Gastroesophageal sphincter (tissue), 4 donors: ENCODE measurements at regions not wholly inside any gene's neighbourhood (a gene's known extent, or its start where the extent isn't known, plus 50 kb on each side); places are given as distances from the start of the nearest gene placed in this dataset.

Source experiments
- ATAC-seq: fragments of 150-250 bp; one replicate; pipeline ENCODE4 v1.9.1; 2016; ENCODE audit warnings: mild to moderate bottlenecking, moderate library complexity
- H3K27ac ChIP-seq, 4 donors: fragments of 200-600 bp; sonication (generic) in 3 of 4; 1 replicate in 3 of 4; 2 replicates in 1 of 4; pipeline ENCODE4 v1.5.1; 2016 to 2019
- H3K27me3 ChIP-seq: fragments of 200-600 bp; sonication (generic); one replicate; pipeline ENCODE4 v1.5.1; 2019
- H3K36me3 ChIP-seq, 2 donors: fragments of 200-600 bp; sonication (generic); one replicate each; pipeline ENCODE4 v1.5.1; 2019; ENCODE audit warnings: control low read depth in 1 of 2
- H3K4me1 ChIP-seq, 3 donors: fragments of 200-600 bp; sonication (generic); 1 replicate in 2 of 3; 2 replicates in 1 of 3; pipeline ENCODE4 v1.5.1; 2016 to 2019; ENCODE audit warnings: control low read depth in 2 of 3
- H3K4me3 ChIP-seq, 2 donors: fragments of 200-600 bp; sonication (generic); one replicate each; pipeline ENCODE4 v1.5.1; 2019; ENCODE audit warnings: mild to moderate bottlenecking in 1 of 2, moderate library complexity in 1 of 2
- H3K9me3 ChIP-seq, 3 donors: fragments of 200-600 bp; sonication (generic); one replicate each; pipeline ENCODE4 v1.5.1; 2017 to 2019; ENCODE audit warnings: control low read depth in 2 of 3
- CTCF ChIP-seq, 4 experiments: fragments of 200-600 bp in 2 of 4; fragments of 450-650 bp in 2 of 4; sonication (generic) in 1 of 4; IDR thresholded peaks; one replicate each; pipeline ENCODE4 v1.5.1; 2017 to 2019; ENCODE audit warnings: antibody characterized with exemption in 4 of 4, mild to moderate bottlenecking in 2 of 4, moderate library complexity in 2 of 4
- EP300 ChIP-seq: sonication (generic); formaldehyde crosslinking; IDR thresholded peaks from one replicate; pipeline ENCODE4 v1.6.1; 2017; ENCODE audit warnings: antibody characterized with exemption, mild to moderate bottlenecking
- POLR2A ChIP-seq, 2 donors: fragments of 450-650 bp; IDR thresholded peaks; one replicate each; pipeline ENCODE4 v1.6.1; 2017; ENCODE audit warnings: antibody characterized with exemption in 2 of 2, mild to moderate bottlenecking in 2 of 2, moderate library complexity in 1 of 2
- POLR2AphosphoS5 ChIP-seq: sonication (generic); formaldehyde crosslinking; IDR thresholded peaks from one replicate; pipeline ENCODE4 v1.6.1; 2017; ENCODE audit warnings: antibody characterized with exemption
- WGBS, 2 donors: methylation state at CpG; one replicate each; pipeline ENCODE4 v1.1.5; 2018; ENCODE audit warnings: low coverage in 1 of 2; 5-methylcytosine and 5-hydroxymethylcytosine counted together

- no peaks in the 10 kb centered on the region for H3K36me3 ChIP-seq
- 72 to 84% methylated on average over 4 of the region's 4 CpGs for WGBS, 2 donors
- H3K27me3 ChIP-seq: no peaks in the 10 kb centered on the region
- H3K4me1 ChIP-seq: no peaks in the 10 kb centered on the region
- H3K9me3 ChIP-seq: no peaks in the 10 kb centered on the region
- H3K4me3 ChIP-seq: no peak overlapping the region
- ATAC-seq: no peak
- TF ChIP-seq POLR2A (IDR thresholded peaks at IDR 0.05) (no peak), EP300 (no peak), POLR2AphosphoS5 (no peak), CTCF (IDR thresholded peaks at IDR 0.05) (no peak)
- no peak overlapping the region for H3K27ac ChIP-seq
Observed at GRCh38 chr13:70505809-70506208, 397.6 kb upstream of the KLHL1 start.

DNA sequence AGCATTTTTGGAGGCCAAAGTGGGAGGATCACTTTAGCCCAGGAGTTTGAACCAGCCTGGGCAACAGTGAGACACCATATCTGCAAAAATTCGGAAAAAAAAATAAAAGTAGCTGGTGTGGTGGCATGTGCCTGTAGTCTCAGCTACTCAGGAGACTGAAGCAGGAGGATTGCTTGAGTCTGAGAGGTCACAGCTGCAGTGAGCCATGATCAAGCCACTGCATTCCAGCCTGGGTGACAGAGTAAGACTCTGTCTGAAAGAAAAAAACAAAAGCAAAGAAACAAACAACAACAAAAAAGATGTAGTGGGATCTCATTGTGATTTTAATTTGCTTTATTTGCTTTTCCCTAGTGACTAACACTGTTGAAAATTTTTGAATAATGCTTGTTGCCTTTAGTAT lies 394.7 kb upstream of the KLHL1 start:
- ATAC-seq: no peak
- no peak overlapping the region for H3K4me3 ChIP-seq
- H3K4me1 ChIP-seq: no peaks in the 10 kb centered on the region
- H3K27ac ChIP-seq: no peak overlapping the region
- H3K36me3 ChIP-seq: no peaks in the 10 kb centered on the region
- 71% methylated on average over 1 of the region's 1 CpG; no CpG with 5 or more reads in 1 of the 2 donors for WGBS, 2 donors
- no peaks in the 10 kb centered on the region for H3K9me3 ChIP-seq
- no peaks in the 10 kb centered on the region for H3K27me3 ChIP-seq
- TF ChIP-seq POLR2A (IDR thresholded peaks at IDR 0.05) (no peak), EP300 (no peak), POLR2AphosphoS5 (no peak), CTCF (IDR thresholded peaks at IDR 0.05) (no peak)

DNA sequence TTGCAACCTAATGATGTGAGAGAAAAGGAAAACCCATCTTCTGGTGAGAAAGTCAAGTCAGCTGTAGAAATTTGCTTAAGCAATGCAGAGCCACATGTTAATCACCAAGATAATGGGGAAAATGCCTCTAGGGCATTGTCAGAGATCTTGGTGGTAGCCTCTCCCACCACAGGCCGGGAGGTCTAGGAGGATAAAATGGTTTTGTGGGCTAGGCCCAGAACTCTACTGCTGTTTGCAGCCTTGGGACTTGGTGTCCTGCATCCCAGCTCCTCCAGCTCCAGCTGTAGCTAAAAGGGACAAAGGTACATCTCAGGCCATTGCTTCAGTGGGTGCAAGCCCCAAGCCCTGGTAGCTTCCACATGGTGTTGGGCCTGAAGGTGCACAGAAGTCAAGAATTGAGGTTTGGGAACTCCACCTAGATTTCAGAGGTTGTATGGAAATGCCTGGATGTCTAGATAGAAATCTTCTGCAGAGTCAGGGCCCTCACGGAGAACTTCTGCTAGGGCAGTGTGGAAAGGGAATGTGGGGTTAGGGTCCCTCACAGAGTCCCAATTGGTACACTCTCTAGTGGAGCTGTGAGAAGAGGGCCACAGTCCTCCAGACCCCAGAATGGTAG lies 382.2 kb upstream of the KLHL1 start:
- Histone ChIP-seq H3K36me3 (no peaks in the 10 kb centered on the region), H3K9me3 (peaks cover 0 to 8% (median 0%) of the 10 kb centered on the region in 3 donors), H3K27ac (no peak overlapping the region), H3K4me3 (no peak overlapping the region), H3K27me3 (no peaks in the 10 kb centered on the region), H3K4me1 (no peaks in the 10 kb centered on the region)
- no peak for ATAC-seq
- no peak for TF ChIP-seq EP300
- TF ChIP-seq POLR2A (IDR thresholded peaks at IDR 0.05): no peak
- TF ChIP-seq CTCF (IDR thresholded peaks at IDR 0.05): no peak
- no peak for TF ChIP-seq POLR2AphosphoS5
- WGBS, 2 donors: 70 to 85% methylated on average over 2 of the region's 2 CpGs

DNA sequence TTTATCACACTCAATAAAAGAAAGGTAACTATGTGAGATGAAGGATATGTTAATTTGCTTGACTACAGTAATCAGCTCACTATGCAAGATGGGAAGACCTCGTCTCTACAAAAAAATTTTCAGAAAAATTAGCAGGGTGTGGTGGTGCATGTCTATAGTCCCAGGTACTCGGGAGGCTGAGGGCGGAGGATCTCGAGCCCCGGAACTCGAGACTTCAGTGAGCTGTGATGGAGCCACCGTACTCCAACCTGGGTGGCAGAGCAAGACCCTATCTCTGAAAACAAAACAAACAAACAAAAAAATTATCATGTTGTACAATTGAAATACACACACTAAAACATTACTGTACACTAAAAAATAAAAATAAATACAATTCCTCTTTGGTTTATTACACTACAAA lies 376.7 kb upstream of the KLHL1 start:
- no peak for ATAC-seq
- H3K4me3 ChIP-seq: no peak overlapping the region
- H3K9me3 ChIP-seq: no peaks in the 10 kb centered on the region
- no peak for TF ChIP-seq CTCF (IDR thresholded peaks at IDR 0.05)
- no peak for TF ChIP-seq EP300
- no peak for TF ChIP-seq POLR2AphosphoS5
- TF ChIP-seq POLR2A (IDR thresholded peaks at IDR 0.05): no peak
- 91 to 92% methylated on average over 6 to 7 of the region's 7 CpGs for WGBS, 2 donors
- no peak overlapping the region for H3K27ac ChIP-seq
- H3K36me3 ChIP-seq: no peaks in the 10 kb centered on the region
- H3K27me3 ChIP-seq: no peaks in the 10 kb centered on the region
- no peaks in the 10 kb centered on the region for H3K4me1 ChIP-seq

DNA sequence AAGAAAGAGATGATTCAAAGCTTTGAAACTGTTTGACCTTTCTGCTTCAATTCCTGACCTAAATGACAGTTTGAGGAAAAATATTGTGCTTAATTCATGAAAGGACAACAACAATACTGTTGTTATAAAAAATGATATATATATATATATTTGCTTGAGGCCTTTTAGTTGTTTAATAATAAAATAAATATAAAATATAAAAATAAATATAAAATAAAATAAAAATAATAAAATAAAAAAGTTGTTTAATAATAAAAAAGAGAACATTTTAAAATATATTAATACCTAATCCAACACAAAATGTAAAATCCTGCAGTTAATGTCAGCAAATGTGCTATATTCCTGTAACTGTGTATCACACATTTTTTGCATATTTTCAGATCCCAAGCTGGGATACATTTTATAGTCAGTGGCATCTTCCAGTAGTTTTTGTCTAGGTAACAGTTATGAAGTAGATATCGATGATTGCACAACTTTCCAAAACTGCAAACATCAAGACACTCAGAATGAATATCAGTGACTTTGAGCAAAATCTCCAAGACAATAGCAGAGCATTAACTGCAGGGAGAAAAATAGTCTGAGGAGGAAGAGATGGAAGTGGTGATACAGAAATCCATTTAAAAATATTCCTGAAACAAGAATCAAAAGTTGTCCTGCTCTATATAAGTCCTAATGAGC lies 375.5 kb upstream of the KLHL1 start:
- H3K27me3 ChIP-seq: no peaks in the 10 kb centered on the region
- no peak for ATAC-seq
- H3K4me1 ChIP-seq: no peaks in the 10 kb centered on the region
- TF ChIP-seq EP300 (no peak), POLR2A (IDR thresholded peaks at IDR 0.05) (no peak), POLR2AphosphoS5 (no peak), CTCF (IDR thresholded peaks at IDR 0.05) (no peak)
- no peaks in the 10 kb centered on the region for H3K36me3 ChIP-seq
- no peak overlapping the region for H3K27ac ChIP-seq
- H3K4me3 ChIP-seq: no peak overlapping the region
- 100% methylated on average over 1 of the region's 1 CpG for WGBS, 2 donors
- H3K9me3 ChIP-seq: no peaks in the 10 kb centered on the region
